Spinal cord (tissue), 9 donors: ENCODE measurements at regions not wholly inside any gene's neighbourhood (a gene's known extent, or its start where the extent isn't known, plus 50 kb on each side); places are given as distances from the start of the nearest gene placed in this dataset.

Source experiments
- DNase-seq, 6 donors: peaks; one replicate each; pipeline versions ENCODE4 v3.0.0 to v3.0.0-alpha.2; 2013 to 2015; ENCODE audit warnings: low spot score in 6 of 6, low read depth in 4 of 6
- H3K27ac ChIP-seq: one replicate; pipeline ENCODE4 v1.5.1; 2013; ENCODE audit warnings: low read depth, low read length, control low read depth
- H3K27me3 ChIP-seq: one replicate; pipeline ENCODE4 v1.6.1; 2013; ENCODE audit warnings: low read length; ENCODE audit not compliant: control insufficient read depth, insufficient read depth
- H3K36me3 ChIP-seq: one replicate; pipeline ENCODE4 v1.6.1; 2013; ENCODE audit warnings: low read length; ENCODE audit not compliant: control insufficient read depth, insufficient read depth
- H3K4me1 ChIP-seq: one replicate; pipeline ENCODE4 v1.6.1; 2013; ENCODE audit warnings: low read length; ENCODE audit not compliant: control insufficient read depth, insufficient read depth
- H3K4me3 ChIP-seq: one replicate; pipeline ENCODE4 v1.5.1; 2013; ENCODE audit warnings: low read depth, low read length, control low read depth
- H3K9me3 ChIP-seq: one replicate; pipeline ENCODE4 v1.6.1; 2013; ENCODE audit warnings: low read length; ENCODE audit not compliant: control insufficient read depth, insufficient read depth
- WGBS: methylation state at CpG from one replicate; pipeline ENCODE4 v1.1.5; 2013; ENCODE audit warnings: missing lambda C conversion rate; ENCODE audit not compliant: insufficient coverage; 5-methylcytosine and 5-hydroxymethylcytosine counted together
- donor health status: healthy.

GRCh38 chrX:137428221-137428661, 137.7 kb upstream of the ZIC3 start:
- 18% methylated on average over 28 of the region's 30 CpGs for WGBS
- no peaks in the 10 kb centered on the region for H3K36me3 ChIP-seq
- H3K9me3 ChIP-seq: no peaks in the 10 kb centered on the region
- H3K4me3 ChIP-seq: peak overlapping the region; percentile 41
- H3K4me1 ChIP-seq: peaks cover 26% of the 10 kb centered on the region
- H3K27ac ChIP-seq: peak overlapping the region; percentile 25
- H3K27me3 ChIP-seq: peaks cover 68% of the 10 kb centered on the region
- peak in 2 of 6 donors; percentile 5 to 36 for DNase-seq

- DNase-seq: peak in 2 of 6 donors; percentile 4 to 19
- H3K36me3 ChIP-seq: no peaks in the 10 kb centered on the region
- H3K27me3 ChIP-seq: peaks cover 71% of the 10 kb centered on the region
- H3K9me3 ChIP-seq: no peaks in the 10 kb centered on the region
- peak overlapping the region; percentile 41 for H3K4me3 ChIP-seq
- H3K4me1 ChIP-seq: peaks cover 26% of the 10 kb centered on the region
- 21% methylated on average over 18 of the region's 18 CpGs for WGBS
- peak overlapping the region; percentile 25 for H3K27ac ChIP-seq
Measured at GRCh38 chrX:137427816-137428215, 138.1 kb upstream of the ZIC3 start.

GRCh38 chrX:137427426-137427778, 138.5 kb upstream of the ZIC3 start:
- Histone ChIP-seq H3K4me3 (peak overlapping the region; percentile 41), H3K9me3 (no peaks in the 10 kb centered on the region), H3K27ac (no peak overlapping the region), H3K4me1 (peaks cover 26% of the 10 kb centered on the region), H3K36me3 (no peaks in the 10 kb centered on the region), H3K27me3 (peaks cover 73% of the 10 kb centered on the region)
- 27% methylated on average over 10 of the region's 20 CpGs for WGBS
- DNase-seq: peak in 1 of 6 donors; percentile 10

GRCh38 chrX:137426695-137427425, 139.1 kb upstream of the ZIC3 start:
- Histone ChIP-seq H3K27ac (no peak overlapping the region), H3K27me3 (peaks cover 76% of the 10 kb centered on the region), H3K4me3 (peak overlapping the region; percentile 41), H3K4me1 (peaks cover 26% of the 10 kb centered on the region), H3K9me3 (no peaks in the 10 kb centered on the region), H3K36me3 (no peaks in the 10 kb centered on the region)
- DNase-seq: peak in 2 of 6 donors; percentile 21 to 42
- 31% methylated on average over 32 of the region's 37 CpGs for WGBS

GRCh38 chrX:137425986-137426385, 139.9 kb upstream of the ZIC3 start:
- Histone ChIP-seq H3K4me3 (no peak overlapping the region), H3K27ac (no peak overlapping the region), H3K36me3 (no peaks in the 10 kb centered on the region), H3K4me1 (peaks cover 26% of the 10 kb centered on the region), H3K9me3 (no peaks in the 10 kb centered on the region), H3K27me3 (peaks cover 80% of the 10 kb centered on the region)
- 40% methylated on average over 4 of the region's 9 CpGs for WGBS
- DNase-seq: peak in 2 of 6 donors; percentile 22 to 29

- WGBS: 15% methylated on average over 18 of the region's 25 CpGs
- H3K36me3 ChIP-seq: no peaks in the 10 kb centered on the region
- peaks cover 79% of the 10 kb centered on the region for H3K27me3 ChIP-seq
- DNase-seq: peak in 2 of 6 donors; percentile 40 to 45
- no peaks in the 10 kb centered on the region for H3K9me3 ChIP-seq
- H3K27ac ChIP-seq: no peak overlapping the region
- H3K4me1 ChIP-seq: peaks cover 26% of the 10 kb centered on the region
- H3K4me3 ChIP-seq: no peak overlapping the region
Measured at GRCh38 chrX:137425273-137425902, 140.5 kb upstream of the ZIC3 start.

- Histone ChIP-seq H3K9me3 (no peaks in the 10 kb centered on the region), H3K27ac (no peak overlapping the region), H3K4me3 (no peak overlapping the region), H3K27me3 (peaks cover 74% of the 10 kb centered on the region), H3K36me3 (no peaks in the 10 kb centered on the region), H3K4me1 (peaks cover 26% of the 10 kb centered on the region)
- 7% methylated on average over 3 of the region's 15 CpGs for WGBS
- DNase-seq: peak in 2 of 6 donors; percentile 1 to 12
Measured at GRCh38 chrX:137424679-137425078, 141.2 kb upstream of the ZIC3 start.

- Histone ChIP-seq H3K27ac (no peak overlapping the region), H3K36me3 (no peaks in the 10 kb centered on the region), H3K4me1 (peaks cover 13% of the 10 kb centered on the region), H3K27me3 (peaks cover 60% of the 10 kb centered on the region), H3K4me3 (no peak overlapping the region), H3K9me3 (no peaks in the 10 kb centered on the region)
- DNase-seq: no peak
- no CpG with 5 or more reads among the region's 3 CpGs for WGBS
Measured at GRCh38 chrX:137423241-137423640, 142.7 kb upstream of the ZIC3 start.

GRCh38 chrX:137418086-137418485, 147.8 kb upstream of the ZIC3 start:
- Histone ChIP-seq H3K4me1 (no peaks in the 10 kb centered on the region), H3K4me3 (no peak overlapping the region), H3K27ac (no peak overlapping the region), H3K9me3 (no peaks in the 10 kb centered on the region), H3K36me3 (no peaks in the 10 kb centered on the region), H3K27me3 (peaks cover 12% of the 10 kb centered on the region)
- 38% methylated on average over 1 of the region's 2 CpGs for WGBS
- no peak for DNase-seq

- no peak overlapping the region for H3K27ac ChIP-seq
- no peaks in the 10 kb centered on the region for H3K27me3 ChIP-seq
- H3K36me3 ChIP-seq: no peaks in the 10 kb centered on the region
- H3K4me1 ChIP-seq: no peaks in the 10 kb centered on the region
- H3K4me3 ChIP-seq: no peak overlapping the region
- no CpG with 5 or more reads among the region's 3 CpGs for WGBS
- no peak for DNase-seq
- no peaks in the 10 kb centered on the region for H3K9me3 ChIP-seq
Measured at GRCh38 chrX:137413190-137413589, 152.7 kb upstream of the ZIC3 start.
